ENCODE measurements at regions not wholly inside any gene's neighbourhood (a gene's known extent, or its start where the extent isn't known, plus 50 kb on each side); places are given as distances from the start of the nearest gene placed in this dataset.

- 86% methylated on average over 21 of the region's 21 CpGs for WGBS
Observed at GRCh38 chr6:85113934-85114580, 335.8 kb upstream of the NT5E start.

More at GRCh38 chr6:85113934-85114580, 335.8 kb upstream of the NT5E start:
- Histone ChIP-seq H3K4me1 (ENCODE audit: control insufficient read depth in 4 of 4, insufficient read depth in 4 of 4, low read length in 3 of 4) (no peaks in the 10 kb centered on the region), H3K9me3 (ENCODE audit: control insufficient read depth in 4 of 4, low read length in 3 of 4) (no peaks in the 10 kb centered on the region), H3K9ac (ENCODE audit: low read depth in 1 of 2, low read length in 2 of 2) (no peak overlapping the region), H3K36me3 (ENCODE audit: control insufficient read depth in 4 of 4, insufficient read depth in 3 of 4, low read depth in 1 of 4, low read length in 3 of 4) (no peaks in the 10 kb centered on the region), H3K27me3 (ENCODE audit: control insufficient read depth in 4 of 4, insufficient read depth in 4 of 4, low read length in 3 of 4) (peaks cover 0 to 4% (median 0%) of the 10 kb centered on the region in 4 donors), H3K27ac (ENCODE audit: low read depth in 1 of 2, low read length in 2 of 2) (no peak overlapping the region), H3K4me3 (ENCODE audit: low read depth in 1 of 3, low read length in 3 of 3) (no peak overlapping the region)
- TF ChIP-seq TAF1 (conservative IDR thresholded peaks at IDR 0.05), result no peak
- TF ChIP-seq RAD21 (IDR thresholded peaks at IDR 0.05), result no peak
- no peak for TF ChIP-seq EGR1 (IDR thresholded peaks at IDR 0.05; ENCODE audit: low read depth in 2 of 2)
- TF ChIP-seq REST (IDR thresholded peaks at IDR 0.05), result no peak
- no peak for TF ChIP-seq FOXA2 (IDR thresholded peaks at IDR 0.05)
- no peak for TF ChIP-seq YY1 (IDR thresholded peaks at IDR 0.05)
- TF ChIP-seq RXRA (IDR thresholded peaks at IDR 0.05), result no peak
- TF ChIP-seq SP1 (IDR thresholded peaks at IDR 0.05), result no peak
- no peak for TF ChIP-seq MAX (IDR thresholded peaks at IDR 0.05)
- TF ChIP-seq GABPA (IDR thresholded peaks at IDR 0.05 in 1 of 2, conservative IDR thresholded peaks at IDR 0.05 in 1 of 2), result no peak
- TF ChIP-seq, protein P1, sequence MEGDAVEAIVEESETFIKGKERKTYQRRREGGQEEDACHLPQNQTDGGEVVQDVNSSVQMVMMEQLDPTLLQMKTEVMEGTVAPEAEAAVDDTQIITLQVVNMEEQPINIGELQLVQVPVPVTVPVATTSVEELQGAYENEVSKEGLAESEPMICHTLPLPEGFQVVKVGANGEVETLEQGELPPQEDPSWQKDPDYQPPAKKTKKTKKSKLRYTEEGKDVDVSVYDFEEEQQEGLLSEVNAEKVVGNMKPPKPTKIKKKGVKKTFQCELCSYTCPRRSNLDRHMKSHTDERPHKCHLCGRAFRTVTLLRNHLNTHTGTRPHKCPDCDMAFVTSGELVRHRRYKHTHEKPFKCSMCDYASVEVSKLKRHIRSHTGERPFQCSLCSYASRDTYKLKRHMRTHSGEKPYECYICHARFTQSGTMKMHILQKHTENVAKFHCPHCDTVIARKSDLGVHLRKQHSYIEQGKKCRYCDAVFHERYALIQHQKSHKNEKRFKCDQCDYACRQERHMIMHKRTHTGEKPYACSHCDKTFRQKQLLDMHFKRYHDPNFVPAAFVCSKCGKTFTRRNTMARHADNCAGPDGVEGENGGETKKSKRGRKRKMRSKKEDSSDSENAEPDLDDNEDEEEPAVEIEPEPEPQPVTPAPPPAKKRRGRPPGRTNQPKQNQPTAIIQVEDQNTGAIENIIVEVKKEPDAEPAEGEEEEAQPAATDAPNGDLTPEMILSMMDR (IDR thresholded peaks at IDR 0.05; ENCODE audit: low read depth, low read length, missing input control), result no peak
- TF ChIP-seq FOXA1 (IDR thresholded peaks at IDR 0.05), result no peak
- TF ChIP-seq ZBTB33 (IDR thresholded peaks at IDR 0.05), result no peak
- TF ChIP-seq HNF4A (conservative IDR thresholded peaks at IDR 0.05), result no peak
- no peak for TF ChIP-seq JUND (IDR thresholded peaks at IDR 0.05)
- no peak for DNase-seq (ENCODE audit: low spot score)
